ENCODE measurements at regions not wholly inside any gene's neighbourhood (a gene's known extent, or its start where the extent isn't known, plus 50 kb on each side); places are given as distances from the start of the nearest gene placed in this dataset.

DNA sequence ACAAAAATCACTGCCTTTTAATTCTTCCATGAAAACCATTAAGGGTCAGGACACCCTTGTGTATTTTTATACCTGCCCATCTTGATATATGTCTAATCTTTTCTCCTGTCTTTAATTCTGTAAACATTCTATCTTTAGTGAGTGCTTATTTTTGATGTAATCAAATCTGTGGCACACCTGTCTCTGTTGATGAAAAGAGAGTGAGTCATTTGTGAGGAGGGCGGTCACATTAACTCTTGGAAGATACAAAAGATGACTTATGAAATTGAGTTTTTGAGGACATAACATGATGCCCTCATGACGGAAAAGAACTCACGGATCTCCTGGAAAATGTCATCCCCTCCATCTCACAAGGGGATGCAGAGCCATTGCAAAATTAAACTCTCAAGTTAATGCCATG, 206.5 kb upstream of the PGR start (continued):
- TF ChIP-seq NR2C2 (CRISPR knock-in tag; IDR thresholded peaks at IDR 0.05) (no peak), FOXK1 (CRISPR knock-in tag; IDR thresholded peaks at IDR 0.05) (no peak), HMGA2 (CRISPR knock-in tag; IDR thresholded peaks at IDR 0.05) (no peak), ESRRA (CRISPR knock-in tag; IDR thresholded peaks at IDR 0.05; ENCODE audit: borderline replicate concordance) (no peak)

DNA sequence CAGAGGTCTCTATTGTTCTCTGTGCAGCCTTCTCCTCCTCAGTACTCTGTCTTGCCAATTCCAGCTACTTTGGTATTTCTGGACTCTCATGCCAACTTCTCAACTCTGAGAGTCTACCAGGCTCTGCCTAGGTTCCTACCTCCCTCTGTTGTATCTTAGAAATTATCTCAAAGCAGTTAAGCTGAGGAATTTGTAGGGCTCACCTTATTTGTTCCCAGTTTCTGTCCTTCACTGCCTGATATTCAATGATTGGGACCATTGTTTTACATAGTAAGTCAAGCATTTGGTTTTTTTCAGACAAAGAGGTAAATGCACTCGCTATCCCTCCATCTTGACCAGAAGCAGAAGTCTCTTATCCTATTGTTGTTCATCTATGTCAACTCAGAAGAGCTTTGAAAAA, 205.0 kb upstream of the PGR start:
- Mint-ChIP-seq H3K36me3 (no peaks in the 10 kb centered on the region), H3K27ac (no peak overlapping the region)
- POLR2A ChIA-PET: no interaction called here

DNA sequence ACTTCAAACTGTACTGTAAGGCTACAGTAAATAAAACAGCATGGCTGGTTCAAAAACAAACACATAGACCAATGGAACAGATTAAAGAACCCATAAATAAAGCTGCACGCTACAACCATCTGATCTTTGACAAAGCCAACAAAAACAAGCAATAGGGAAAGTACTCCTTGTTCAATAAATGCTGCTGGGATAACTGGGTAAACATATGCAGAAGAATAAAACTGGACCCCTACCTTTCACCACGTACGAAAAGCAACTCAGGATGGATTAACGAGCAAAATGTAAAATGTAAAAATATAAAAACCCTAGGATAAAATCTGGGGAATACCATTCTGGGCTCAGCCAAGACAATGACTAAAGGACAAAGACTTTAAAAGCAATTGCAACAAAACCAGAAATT, 201.8 kb upstream of the PGR start:
- Mint-ChIP-seq H3K4me3 (no peak overlapping the region), H3K9me3 (no peaks in the 10 kb centered on the region), H3K4me1 (peaks cover 10% of the 10 kb centered on the region), H3K27me3 (ENCODE audit: low read depth) (no peaks in the 10 kb centered on the region; the same call in 1 of the 2 replicates), H3K27ac (no peak overlapping the region), H3K36me3 (no peaks in the 10 kb centered on the region)
- ChIA-PET POLR2A (no interaction called here), CTCF (no interaction called here)
- no peak for TF ChIP-seq OVOL2 (CRISPR knock-in tag; IDR thresholded peaks at IDR 0.05; ENCODE audit: borderline replicate concordance)
- DNase-seq (ENCODE audit: low spot score) (no peak), ATAC-seq (no peak)

More for the DNA sequence above, 205.0 kb upstream of the PGR start:
- Mint-ChIP-seq H3K4me1 (peaks cover 20% of the 10 kb centered on the region), H3K4me3 (no peak overlapping the region), H3K27me3 (ENCODE audit: low read depth) (no peaks in the 10 kb centered on the region; the same call in 1 of the 2 replicates), H3K9me3 (no peaks in the 10 kb centered on the region)
- no peak for ATAC-seq
- no peak for DNase-seq (ENCODE audit: low spot score)
- CTCF ChIA-PET: interaction anchor here (1.5 kb wide), 1 partner anchor 10 kb away, joined by 3 read pairs; no protein-coding TSS in a partner anchor
- TF ChIP-seq, protein P1, sequence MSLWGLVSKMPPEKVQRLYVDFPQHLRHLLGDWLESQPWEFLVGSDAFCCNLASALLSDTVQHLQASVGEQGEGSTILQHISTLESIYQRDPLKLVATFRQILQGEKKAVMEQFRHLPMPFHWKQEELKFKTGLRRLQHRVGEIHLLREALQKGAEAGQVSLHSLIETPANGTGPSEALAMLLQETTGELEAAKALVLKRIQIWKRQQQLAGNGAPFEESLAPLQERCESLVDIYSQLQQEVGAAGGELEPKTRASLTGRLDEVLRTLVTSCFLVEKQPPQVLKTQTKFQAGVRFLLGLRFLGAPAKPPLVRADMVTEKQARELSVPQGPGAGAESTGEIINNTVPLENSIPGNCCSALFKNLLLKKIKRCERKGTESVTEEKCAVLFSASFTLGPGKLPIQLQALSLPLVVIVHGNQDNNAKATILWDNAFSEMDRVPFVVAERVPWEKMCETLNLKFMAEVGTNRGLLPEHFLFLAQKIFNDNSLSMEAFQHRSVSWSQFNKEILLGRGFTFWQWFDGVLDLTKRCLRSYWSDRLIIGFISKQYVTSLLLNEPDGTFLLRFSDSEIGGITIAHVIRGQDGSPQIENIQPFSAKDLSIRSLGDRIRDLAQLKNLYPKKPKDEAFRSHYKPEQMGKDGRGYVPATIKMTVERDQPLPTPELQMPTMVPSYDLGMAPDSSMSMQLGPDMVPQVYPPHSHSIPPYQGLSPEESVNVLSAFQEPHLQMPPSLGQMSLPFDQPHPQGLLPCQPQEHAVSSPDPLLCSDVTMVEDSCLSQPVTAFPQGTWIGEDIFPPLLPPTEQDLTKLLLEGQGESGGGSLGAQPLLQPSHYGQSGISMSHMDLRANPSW (CRISPR knock-in tag; conservative IDR thresholded peaks at IDR 0.05; ENCODE audit: low read depth): no peak
- no peak for TF ChIP-seq CBFB (CRISPR knock-in tag; IDR thresholded peaks at IDR 0.05; ENCODE audit: low read depth)
- no peak for TF ChIP-seq ZNF219 (CRISPR knock-in tag; IDR thresholded peaks at IDR 0.05; ENCODE audit: borderline replicate concordance)
- TF ChIP-seq, protein P2, sequence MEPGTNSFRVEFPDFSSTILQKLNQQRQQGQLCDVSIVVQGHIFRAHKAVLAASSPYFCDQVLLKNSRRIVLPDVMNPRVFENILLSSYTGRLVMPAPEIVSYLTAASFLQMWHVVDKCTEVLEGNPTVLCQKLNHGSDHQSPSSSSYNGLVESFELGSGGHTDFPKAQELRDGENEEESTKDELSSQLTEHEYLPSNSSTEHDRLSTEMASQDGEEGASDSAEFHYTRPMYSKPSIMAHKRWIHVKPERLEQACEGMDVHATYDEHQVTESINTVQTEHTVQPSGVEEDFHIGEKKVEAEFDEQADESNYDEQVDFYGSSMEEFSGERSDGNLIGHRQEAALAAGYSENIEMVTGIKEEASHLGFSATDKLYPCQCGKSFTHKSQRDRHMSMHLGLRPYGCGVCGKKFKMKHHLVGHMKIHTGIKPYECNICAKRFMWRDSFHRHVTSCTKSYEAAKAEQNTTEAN (CRISPR knock-in tag; IDR thresholded peaks at IDR 0.05): no peak
- TF ChIP-seq IRF2 (CRISPR knock-in tag; IDR thresholded peaks at IDR 0.05; ENCODE audit: borderline replicate concordance, low read depth): no peak
- TF ChIP-seq MYBL2 (CRISPR knock-in tag; IDR thresholded peaks at IDR 0.05): no peak
- TF ChIP-seq SMAD3 (CRISPR knock-in tag; IDR thresholded peaks at IDR 0.05; ENCODE audit: borderline replicate concordance): no peak
- no peak for TF ChIP-seq NR2C2 (CRISPR knock-in tag; IDR thresholded peaks at IDR 0.05)
- no peak for TF ChIP-seq FOXK1 (CRISPR knock-in tag; IDR thresholded peaks at IDR 0.05)
- TF ChIP-seq ATF1 (CRISPR knock-in tag; IDR thresholded peaks at IDR 0.05): no peak
- TF ChIP-seq, protein P3, sequence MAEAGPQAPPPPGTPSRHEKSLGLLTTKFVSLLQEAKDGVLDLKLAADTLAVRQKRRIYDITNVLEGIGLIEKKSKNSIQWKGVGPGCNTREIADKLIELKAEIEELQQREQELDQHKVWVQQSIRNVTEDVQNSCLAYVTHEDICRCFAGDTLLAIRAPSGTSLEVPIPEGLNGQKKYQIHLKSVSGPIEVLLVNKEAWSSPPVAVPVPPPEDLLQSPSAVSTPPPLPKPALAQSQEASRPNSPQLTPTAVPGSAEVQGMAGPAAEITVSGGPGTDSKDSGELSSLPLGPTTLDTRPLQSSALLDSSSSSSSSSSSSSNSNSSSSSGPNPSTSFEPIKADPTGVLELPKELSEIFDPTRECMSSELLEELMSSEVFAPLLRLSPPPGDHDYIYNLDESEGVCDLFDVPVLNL (CRISPR knock-in tag; IDR thresholded peaks at IDR 0.05; ENCODE audit: borderline replicate concordance, low read depth): no peak
- no peak for TF ChIP-seq KAT7 (CRISPR knock-in tag; IDR thresholded peaks at IDR 0.05; ENCODE audit: borderline replicate concordance)
- TF ChIP-seq, protein P4, sequence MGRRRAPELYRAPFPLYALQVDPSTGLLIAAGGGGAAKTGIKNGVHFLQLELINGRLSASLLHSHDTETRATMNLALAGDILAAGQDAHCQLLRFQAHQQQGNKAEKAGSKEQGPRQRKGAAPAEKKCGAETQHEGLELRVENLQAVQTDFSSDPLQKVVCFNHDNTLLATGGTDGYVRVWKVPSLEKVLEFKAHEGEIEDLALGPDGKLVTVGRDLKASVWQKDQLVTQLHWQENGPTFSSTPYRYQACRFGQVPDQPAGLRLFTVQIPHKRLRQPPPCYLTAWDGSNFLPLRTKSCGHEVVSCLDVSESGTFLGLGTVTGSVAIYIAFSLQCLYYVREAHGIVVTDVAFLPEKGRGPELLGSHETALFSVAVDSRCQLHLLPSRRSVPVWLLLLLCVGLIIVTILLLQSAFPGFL (CRISPR knock-in tag; IDR thresholded peaks at IDR 0.05; ENCODE audit: borderline replicate concordance): no peak
- TF ChIP-seq ETV6 (CRISPR knock-in tag; IDR thresholded peaks at IDR 0.05): no peak
- TF ChIP-seq ZNF416 (CRISPR knock-in tag; IDR thresholded peaks at IDR 0.05): no peak
- no peak for TF ChIP-seq NFYB (CRISPR knock-in tag; conservative IDR thresholded peaks at IDR 0.05; ENCODE audit: low read depth)
- no peak for TF ChIP-seq ZNF671 (CRISPR knock-in tag; IDR thresholded peaks at IDR 0.05)
- TF ChIP-seq EMX1 (CRISPR knock-in tag; IDR thresholded peaks at IDR 0.05): no peak
- no peak for TF ChIP-seq ZNF121 (CRISPR knock-in tag; IDR thresholded peaks at IDR 0.05)

Measured in WTC11 (cell line).